Endothelial cell of umbilical vein (primary cell): ENCODE measurements at regions not wholly inside any gene's neighbourhood (a gene's known extent, or its start where the extent isn't known, plus 50 kb on each side); places are given as distances from the start of the nearest gene placed in this dataset.

ENCODE experiments used
- CTCF ChIP-seq, 2 donors: IDR thresholded peaks; 1 replicate in 1 of 2; 2 replicates in 1 of 2; pipeline ENCODE4 v1.5.1; 2011; ENCODE audit warnings: low read length in 2 of 2, mild to moderate bottlenecking in 2 of 2, moderate library complexity in 2 of 2, control low read depth in 1 of 2, inconsistent platforms in 1 of 2, low read depth in 1 of 2; ENCODE audit not compliant: insufficient read depth in 1 of 2; ENCODE audit errors: extremely low read depth in 1 of 2
- EZH2 ChIP-seq: IDR thresholded peaks from 2 replicates; pipeline ENCODE4 v1.6.1; 2012; ENCODE audit warnings: borderline replicate concordance, low read depth, mild to moderate bottlenecking, moderate library complexity, low read length, inconsistent platforms; ENCODE audit not compliant: severe bottlenecking
- FOS ChIP-seq: IDR thresholded peaks from 2 replicates; pipeline ENCODE4 v1.6.1; 2011; ENCODE audit warnings: mild to moderate bottlenecking, low read length, moderate library complexity, borderline replicate concordance; ENCODE audit not compliant: insufficient read depth
- GATA2 ChIP-seq: IDR thresholded peaks from 2 replicates; pipeline ENCODE4 v1.7.0; 2011; ENCODE audit warnings: low read depth, mild to moderate bottlenecking, moderate library complexity, mixed read lengths, low read length; ENCODE audit not compliant: insufficient read length, insufficient read depth
- JUN ChIP-seq: IDR thresholded peaks from 2 replicates; pipeline ENCODE4 v1.6.1; 2011; ENCODE audit warnings: borderline replicate concordance, low read depth; ENCODE audit not compliant: insufficient read length, insufficient read depth
- MAX ChIP-seq: IDR thresholded peaks from 2 replicates; pipeline ENCODE4 v1.6.1; 2011; ENCODE audit not compliant: insufficient read depth, insufficient read length
- MYC ChIP-seq: IDR thresholded peaks from one replicate; pipeline ENCODE4 v1.6.1; 2011; ENCODE audit warnings: mild to moderate bottlenecking, low read depth, low read length
- POLR2A ChIP-seq: IDR thresholded peaks from 2 replicates; pipeline ENCODE4 v1.6.1; 2012; ENCODE audit warnings: low read depth, mild to moderate bottlenecking, control low read depth, low read length
- POLR2AphosphoS5 ChIP-seq: IDR thresholded peaks from 2 replicates; pipeline ENCODE4 v1.6.1; 2012; ENCODE audit warnings: low read depth, mild to moderate bottlenecking, control low read depth, low read length, moderate library complexity; ENCODE audit not compliant: insufficient read depth

- TF ChIP-seq MAX (no peak), CTCF (IDR thresholded peaks at IDR 0.05; ENCODE audit: extremely low read depth in 1 of 2, insufficient read depth in 1 of 2, low read depth in 1 of 2, low read length in 2 of 2) (no peak), POLR2A (no peak), POLR2AphosphoS5 (no peak), EZH2 (no peak), MYC (no peak), FOS (no peak), GATA2 (no peak), JUN (no peak)
These were observed 62.1 kb upstream of the THSD7B start for GRCh38 chr2:136703214-136703613.
